Neural cell (in vitro differentiated cells): ENCODE measurements at regions not wholly inside any gene's neighbourhood (a gene's known extent, or its start where the extent isn't known, plus 50 kb on each side); places are given as distances from the start of the nearest gene placed in this dataset.

ENCODE experiments used
- EZH2 ChIP-seq: fragments of 200-600, 300-800 bp; shearing (Covaris generic), sonication (generic); IDR thresholded peaks from 2 replicates; pipeline ENCODE4 v1.6.1; 2014; ENCODE audit warnings: antibody characterized with exemption, low read length, borderline replicate concordance, mild to moderate bottlenecking; ENCODE audit not compliant: insufficient read depth, poor library complexity, severe bottlenecking
- POLR2AphosphoS5 ChIP-seq: IDR thresholded peaks from 2 replicates; pipeline ENCODE4 v1.6.1; 2012
- TF ChIP-seq, protein P1 (sequence below): fragments of 450-650 bp; IDR thresholded peaks from 2 replicates; pipeline ENCODE4 v1.5.1; 2014; ENCODE audit warnings: antibody characterized with exemption, mild to moderate bottlenecking, moderate library complexity; ENCODE audit not compliant: poor library complexity, severe bottlenecking

DNA sequence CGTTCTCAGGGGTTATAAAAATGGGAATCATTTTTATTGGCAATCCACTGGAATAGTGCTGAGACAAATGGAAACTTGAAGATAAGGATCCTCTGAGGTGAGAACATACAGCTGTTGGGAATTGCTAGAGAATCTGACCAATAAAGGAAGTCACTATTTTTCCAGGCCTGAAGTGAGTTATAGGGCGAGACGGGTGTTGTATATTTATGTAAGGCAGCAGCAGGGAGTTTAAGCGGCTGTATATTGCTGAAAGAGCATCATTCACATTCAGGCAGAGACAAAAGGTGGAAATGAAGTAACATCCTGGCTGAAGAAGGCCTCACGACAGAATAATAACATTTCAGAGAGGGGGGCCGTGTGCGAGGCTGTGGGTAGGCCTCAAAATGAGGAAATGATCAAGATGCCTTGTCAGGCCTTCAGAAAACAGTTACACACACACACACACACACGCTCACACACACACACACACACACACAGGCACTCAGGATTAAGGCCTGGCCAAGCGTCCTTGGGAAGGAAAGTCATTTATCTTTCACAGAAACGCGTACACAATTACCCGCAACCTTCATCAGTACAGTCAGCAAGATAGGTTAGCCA lies 964.9 kb upstream of the NR2F2 start:
- TF ChIP-seq, protein P1, sequence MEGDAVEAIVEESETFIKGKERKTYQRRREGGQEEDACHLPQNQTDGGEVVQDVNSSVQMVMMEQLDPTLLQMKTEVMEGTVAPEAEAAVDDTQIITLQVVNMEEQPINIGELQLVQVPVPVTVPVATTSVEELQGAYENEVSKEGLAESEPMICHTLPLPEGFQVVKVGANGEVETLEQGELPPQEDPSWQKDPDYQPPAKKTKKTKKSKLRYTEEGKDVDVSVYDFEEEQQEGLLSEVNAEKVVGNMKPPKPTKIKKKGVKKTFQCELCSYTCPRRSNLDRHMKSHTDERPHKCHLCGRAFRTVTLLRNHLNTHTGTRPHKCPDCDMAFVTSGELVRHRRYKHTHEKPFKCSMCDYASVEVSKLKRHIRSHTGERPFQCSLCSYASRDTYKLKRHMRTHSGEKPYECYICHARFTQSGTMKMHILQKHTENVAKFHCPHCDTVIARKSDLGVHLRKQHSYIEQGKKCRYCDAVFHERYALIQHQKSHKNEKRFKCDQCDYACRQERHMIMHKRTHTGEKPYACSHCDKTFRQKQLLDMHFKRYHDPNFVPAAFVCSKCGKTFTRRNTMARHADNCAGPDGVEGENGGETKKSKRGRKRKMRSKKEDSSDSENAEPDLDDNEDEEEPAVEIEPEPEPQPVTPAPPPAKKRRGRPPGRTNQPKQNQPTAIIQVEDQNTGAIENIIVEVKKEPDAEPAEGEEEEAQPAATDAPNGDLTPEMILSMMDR: no peak
- TF ChIP-seq EZH2 (no peak), POLR2AphosphoS5 (no peak)
